ENCODE measurements at regions not wholly inside any gene's neighbourhood (a gene's known extent, or its start where the extent isn't known, plus 50 kb on each side); places are given as distances from the start of the nearest gene placed in this dataset.

- TF ChIP-seq RAD21 (IDR thresholded peaks at IDR 0.05; ENCODE audit: low read length) (no peak), RFX5 (IDR thresholded peaks at IDR 0.05; ENCODE audit: low read depth, low read length) (no peak), MAFK (IDR thresholded peaks at IDR 0.05; ENCODE audit: low read depth, low read length) (no peak), POLR2A (IDR thresholded peaks at IDR 0.05; ENCODE audit: low read depth, low read length) (no peak), CHD1 (IDR thresholded peaks at IDR 0.05; ENCODE audit: low read depth, low read length) (no peak), RCOR1 (IDR thresholded peaks at IDR 0.05; ENCODE audit: insufficient replicate concordance, low read length) (no peak)
- TF ChIP-seq, protein P1, sequence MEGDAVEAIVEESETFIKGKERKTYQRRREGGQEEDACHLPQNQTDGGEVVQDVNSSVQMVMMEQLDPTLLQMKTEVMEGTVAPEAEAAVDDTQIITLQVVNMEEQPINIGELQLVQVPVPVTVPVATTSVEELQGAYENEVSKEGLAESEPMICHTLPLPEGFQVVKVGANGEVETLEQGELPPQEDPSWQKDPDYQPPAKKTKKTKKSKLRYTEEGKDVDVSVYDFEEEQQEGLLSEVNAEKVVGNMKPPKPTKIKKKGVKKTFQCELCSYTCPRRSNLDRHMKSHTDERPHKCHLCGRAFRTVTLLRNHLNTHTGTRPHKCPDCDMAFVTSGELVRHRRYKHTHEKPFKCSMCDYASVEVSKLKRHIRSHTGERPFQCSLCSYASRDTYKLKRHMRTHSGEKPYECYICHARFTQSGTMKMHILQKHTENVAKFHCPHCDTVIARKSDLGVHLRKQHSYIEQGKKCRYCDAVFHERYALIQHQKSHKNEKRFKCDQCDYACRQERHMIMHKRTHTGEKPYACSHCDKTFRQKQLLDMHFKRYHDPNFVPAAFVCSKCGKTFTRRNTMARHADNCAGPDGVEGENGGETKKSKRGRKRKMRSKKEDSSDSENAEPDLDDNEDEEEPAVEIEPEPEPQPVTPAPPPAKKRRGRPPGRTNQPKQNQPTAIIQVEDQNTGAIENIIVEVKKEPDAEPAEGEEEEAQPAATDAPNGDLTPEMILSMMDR (conservative IDR thresholded peaks at IDR 0.05; ENCODE audit: low read depth, low read length), result no peak
- TF ChIP-seq, protein P2, sequence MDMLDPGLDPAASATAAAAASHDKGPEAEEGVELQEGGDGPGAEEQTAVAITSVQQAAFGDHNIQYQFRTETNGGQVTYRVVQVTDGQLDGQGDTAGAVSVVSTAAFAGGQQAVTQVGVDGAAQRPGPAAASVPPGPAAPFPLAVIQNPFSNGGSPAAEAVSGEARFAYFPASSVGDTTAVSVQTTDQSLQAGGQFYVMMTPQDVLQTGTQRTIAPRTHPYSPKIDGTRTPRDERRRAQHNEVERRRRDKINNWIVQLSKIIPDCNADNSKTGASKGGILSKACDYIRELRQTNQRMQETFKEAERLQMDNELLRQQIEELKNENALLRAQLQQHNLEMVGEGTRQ (IDR thresholded peaks at IDR 0.05; ENCODE audit: low read depth, low read length), result no peak
Observed at GRCh38 chr7:10121631-10122030, 852.0 kb upstream of the PHF14 start.

Data from IMR-90 (cell line).